NB4 (cell line): ENCODE measurements at regions not wholly inside any gene's neighbourhood (a gene's known extent, or its start where the extent isn't known, plus 50 kb on each side); places are given as distances from the start of the nearest gene placed in this dataset.

ENCODE experiments used
- CTCF ChIP-seq: IDR thresholded peaks from one replicate; pipeline ENCODE4 v1.5.1; 2012; ENCODE audit warnings: low read depth, low read length
- MAX ChIP-seq: IDR thresholded peaks from 2 replicates; pipeline ENCODE4 v1.6.1; 2011; ENCODE audit warnings: low read depth, low read length

GRCh38 chr3:87390353-87390752, 114.0 kb upstream of the POU1F1 start:
- TF ChIP-seq CTCF, result no peak
- TF ChIP-seq MAX, result no peak
